ENCODE measurements at regions not wholly inside any gene's neighbourhood (a gene's known extent, or its start where the extent isn't known, plus 50 kb on each side); places are given as distances from the start of the nearest gene placed in this dataset.

- no peak for DNase-seq (ENCODE audit: extremely low read depth in 1 of 11, low read depth in 9 of 11, low spot score in 4 of 11)
These were observed 293.9 kb downstream of the BRINP2 start for GRCh38 chr1:177464686-177465085.

- peak in 5 of 11 donors; percentile 4 to 50 (median 19) for DNase-seq (ENCODE audit: extremely low read depth in 1 of 11, low read depth in 9 of 11, low spot score in 4 of 11)
These were observed 280.4 kb downstream of the BRINP2 start for GRCh38 chr1:177451191-177451590.

- DNase-seq (ENCODE audit: extremely low read depth in 1 of 11, low read depth in 9 of 11, low spot score in 4 of 11) = no peak
These were observed 278.0 kb downstream of the BRINP2 start for GRCh38 chr1:177448652-177449357.

GRCh38 chr1:177448036-177448615, 277.4 kb downstream of the BRINP2 start:
- peak in 2 of 11 donors; percentile 13 to 20 for DNase-seq (ENCODE audit: extremely low read depth in 1 of 11, low read depth in 9 of 11, low spot score in 4 of 11)

GRCh38 chr1:177444997-177445746, 274.4 kb downstream of the BRINP2 start:
- DNase-seq (ENCODE audit: extremely low read depth in 1 of 11, low read depth in 9 of 11, low spot score in 4 of 11) = no peak

GRCh38 chr1:177443003-177443402, 272.2 kb downstream of the BRINP2 start:
- no peak for DNase-seq (ENCODE audit: extremely low read depth in 1 of 11, low read depth in 9 of 11, low spot score in 4 of 11)

GRCh38 chr1:177442584-177442983, 271.8 kb downstream of the BRINP2 start:
- no peak for DNase-seq (ENCODE audit: extremely low read depth in 1 of 11, low read depth in 9 of 11, low spot score in 4 of 11)

- DNase-seq (ENCODE audit: extremely low read depth in 1 of 11, low read depth in 9 of 11, low spot score in 4 of 11) = no peak
These were observed 270.5 kb downstream of the BRINP2 start for GRCh38 chr1:177441281-177441680.

GRCh38 chr1:177440821-177441220, 270.1 kb downstream of the BRINP2 start:
- no peak for DNase-seq (ENCODE audit: extremely low read depth in 1 of 11, low read depth in 9 of 11, low spot score in 4 of 11)

GRCh38 chr1:177439301-177439700, 268.5 kb downstream of the BRINP2 start:
- no peak for DNase-seq (ENCODE audit: extremely low read depth in 1 of 11, low read depth in 9 of 11, low spot score in 4 of 11)

GRCh38 chr1:177435364-177435763, 264.6 kb downstream of the BRINP2 start:
- DNase-seq (ENCODE audit: extremely low read depth in 1 of 11, low read depth in 9 of 11, low spot score in 4 of 11) = no peak

- no peak for DNase-seq (ENCODE audit: extremely low read depth in 1 of 11, low read depth in 9 of 11, low spot score in 4 of 11)
These were observed 262.1 kb downstream of the BRINP2 start for GRCh38 chr1:177432897-177433296.

GRCh38 chr1:177431123-177431522, 260.4 kb downstream of the BRINP2 start:
- DNase-seq (ENCODE audit: extremely low read depth in 1 of 11, low read depth in 9 of 11, low spot score in 4 of 11) = no peak

- DNase-seq (ENCODE audit: extremely low read depth in 1 of 11, low read depth in 9 of 11, low spot score in 4 of 11) = no peak
These were observed 258.5 kb downstream of the BRINP2 start for GRCh38 chr1:177429234-177429633.

- no peak for DNase-seq (ENCODE audit: extremely low read depth in 1 of 11, low read depth in 9 of 11, low spot score in 4 of 11)
These were observed 257.1 kb downstream of the BRINP2 start for GRCh38 chr1:177427811-177428210.

GRCh38 chr1:177426497-177426896, 255.7 kb downstream of the BRINP2 start:
- no peak for DNase-seq (ENCODE audit: extremely low read depth in 1 of 11, low read depth in 9 of 11, low spot score in 4 of 11)

GRCh38 chr1:177425199-177425598, 254.4 kb downstream of the BRINP2 start:
- no peak for DNase-seq (ENCODE audit: extremely low read depth in 1 of 11, low read depth in 9 of 11, low spot score in 4 of 11)

- no peak for DNase-seq (ENCODE audit: extremely low read depth in 1 of 11, low read depth in 9 of 11, low spot score in 4 of 11)
These were observed 254.0 kb downstream of the BRINP2 start for GRCh38 chr1:177424744-177425143.

GRCh38 chr1:177423090-177423489, 252.3 kb downstream of the BRINP2 start:
- DNase-seq (ENCODE audit: extremely low read depth in 1 of 11, low read depth in 9 of 11, low spot score in 4 of 11) = no peak

GRCh38 chr1:177413982-177414596, 243.3 kb downstream of the BRINP2 start:
- DNase-seq (ENCODE audit: extremely low read depth in 1 of 11, low read depth in 9 of 11, low spot score in 4 of 11) = no peak

Measured in renal cortex interstitium (tissue), 11 donors.